IPS DF 4.7 (cell line): ENCODE measurements at regions not wholly inside any gene's neighbourhood (a gene's known extent, or its start where the extent isn't known, plus 50 kb on each side); places are given as distances from the start of the nearest gene placed in this dataset.
"Not testable (repeated sequence)": the region's sequence is repeated elsewhere in the genome, so short reads cannot be mapped to it uniquely, and the experiment has no call there.

ENCODE experiments used
- DNase-seq: peaks from one replicate; pipeline ENCODE4 v3.0.0-alpha.2; 2013; ENCODE audit warnings: low spot score; ENCODE audit errors: extremely low read depth

GRCh38 chr7:80082213-80082612, 52.4 kb upstream of the GNAI1 start:
- DNase-seq = no peak

- no peak for DNase-seq
These were observed 55.7 kb upstream of the GNAI1 start for GRCh38 chr7:80078886-80079285.

- DNase-seq = no peak
These were observed 56.4 kb upstream of the GNAI1 start for GRCh38 chr7:80078159-80078731.

GRCh38 chr7:80070391-80070790, 64.2 kb upstream of the GNAI1 start:
- no peak for DNase-seq

- DNase-seq = no peak
These were observed 68.0 kb upstream of the GNAI1 start for GRCh38 chr7:80066639-80067038.

- DNase-seq = no peak
These were observed 70.8 kb upstream of the GNAI1 start for GRCh38 chr7:80063834-80064233.

- peak; percentile 7 for DNase-seq
These were observed 74.3 kb upstream of the GNAI1 start for GRCh38 chr7:80060218-80060806.

GRCh38 chr7:80057488-80057887, 77.1 kb upstream of the GNAI1 start:
- DNase-seq = no peak

- no peak for DNase-seq
These were observed 80.3 kb upstream of the GNAI1 start for GRCh38 chr7:80054356-80054755.

GRCh38 chr7:80053124-80053523, 81.5 kb upstream of the GNAI1 start:
- DNase-seq = no peak

- DNase-seq = no peak
These were observed 86.7 kb upstream of the GNAI1 start for GRCh38 chr7:80047856-80048459.

GRCh38 chr7:80047032-80047431, 87.6 kb upstream of the GNAI1 start:
- no peak for DNase-seq

GRCh38 chr7:80044796-80045195, 89.8 kb upstream of the GNAI1 start:
- DNase-seq = no peak

GRCh38 chr7:80040752-80041151, 93.9 kb upstream of the GNAI1 start:
- no peak for DNase-seq

- no peak for DNase-seq
These were observed 94.3 kb upstream of the GNAI1 start for GRCh38 chr7:80040335-80040734.

- no peak for DNase-seq
These were observed 95.3 kb upstream of the GNAI1 start for GRCh38 chr7:80039251-80039884.

- no peak for DNase-seq
These were observed 96.9 kb upstream of the GNAI1 start for GRCh38 chr7:80037689-80038088.

- no peak for DNase-seq
These were observed 98.5 kb upstream of the GNAI1 start for GRCh38 chr7:80036107-80036506.

GRCh38 chr7:80028717-80029116, 105.9 kb upstream of the GNAI1 start:
- DNase-seq = no peak

GRCh38 chr7:80027611-80028173, 106.9 kb upstream of the GNAI1 start:
- no peak for DNase-seq

- DNase-seq = no peak
These were observed 107.9 kb upstream of the GNAI1 start for GRCh38 chr7:80026766-80027165.

GRCh38 chr7:80020277-80020676, 114.4 kb upstream of the GNAI1 start:
- not testable (repeated sequence) for DNase-seq
